ENCODE measurements at regions not wholly inside any gene's neighbourhood (a gene's known extent, or its start where the extent isn't known, plus 50 kb on each side); places are given as distances from the start of the nearest gene placed in this dataset.

DNA sequence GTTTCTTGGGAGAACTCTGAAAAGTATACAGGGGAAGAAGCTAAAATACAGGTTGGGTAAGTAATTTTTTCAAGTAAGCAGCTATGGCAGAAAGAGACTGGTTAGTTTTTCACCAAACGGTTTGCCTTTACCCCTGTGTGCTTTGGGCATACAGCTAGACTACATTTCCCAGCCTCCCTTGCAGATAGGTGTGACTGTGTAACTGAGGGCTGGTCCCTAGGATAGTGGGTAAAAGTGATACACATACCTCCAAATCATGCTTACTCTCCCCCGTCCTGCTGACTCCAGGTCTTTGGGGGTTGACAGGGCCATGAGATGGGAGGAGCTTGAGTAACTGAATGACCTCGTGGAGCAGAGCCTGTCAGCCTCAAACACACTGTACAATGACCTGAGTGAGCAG, 208.6 kb upstream of the GDNF start:
- Mint-ChIP-seq H3K4me1 (no peaks in the 10 kb centered on the region), H3K36me3 (ENCODE audit: low read depth) (no peaks in the 10 kb centered on the region), H3K27me3 (no peaks in the 10 kb centered on the region), H3K9me3 (no peaks in the 10 kb centered on the region), H3K27ac (no peak overlapping the region), H3K4me3 (no peak overlapping the region)
- ATAC-seq = no peak
- no peak for DNase-seq

DNA sequence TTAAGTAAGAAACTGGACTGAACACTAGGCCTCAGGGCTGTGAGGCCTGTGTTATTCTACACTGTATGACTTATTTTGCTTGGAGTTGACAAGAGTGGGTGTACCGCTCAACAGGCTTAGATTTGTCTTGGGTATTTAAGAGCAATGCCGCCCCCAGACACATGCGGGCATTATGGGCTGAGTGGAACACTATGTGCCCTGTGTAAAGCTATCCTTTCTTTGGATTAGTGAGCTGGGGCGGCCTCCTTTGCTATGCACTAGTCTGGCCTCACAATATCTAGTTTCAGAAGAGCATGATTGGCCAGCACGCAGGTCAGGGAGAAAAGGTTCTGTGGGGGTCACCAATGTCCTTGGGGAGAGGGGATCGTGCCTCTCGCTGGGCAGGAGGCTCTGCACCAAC, 206.3 kb upstream of the GDNF start:
- ATAC-seq = no peak
- no peaks in the 10 kb centered on the region for H3K36me3 Mint-ChIP-seq (ENCODE audit: low read depth)

DNA sequence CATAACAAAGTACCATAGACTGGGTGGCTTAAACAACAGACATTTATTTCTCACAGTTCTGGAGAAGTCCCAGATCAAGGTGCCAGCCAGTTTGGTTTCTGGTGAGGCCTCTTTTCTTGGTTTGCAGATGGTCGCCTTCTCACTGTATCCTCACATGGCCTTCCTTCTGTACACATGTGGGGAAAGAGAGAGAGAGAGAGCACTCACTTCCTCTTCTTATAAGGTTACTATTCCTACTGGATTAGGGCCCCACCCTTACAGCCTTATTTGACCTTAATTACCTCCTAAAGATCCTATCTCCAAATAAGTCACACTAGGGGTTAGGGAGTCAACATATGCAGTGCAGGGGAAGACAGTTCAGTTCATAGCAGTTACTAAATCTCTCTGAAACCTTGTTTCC, 205.6 kb upstream of the GDNF start:
- no peak for ATAC-seq
- no peak for DNase-seq
- Mint-ChIP-seq H3K27ac (no peak overlapping the region), H3K27me3 (peaks cover 2% of the 10 kb centered on the region), H3K4me1 (no peaks in the 10 kb centered on the region), H3K4me3 (no peak overlapping the region), H3K9me3 (no peaks in the 10 kb centered on the region), H3K36me3 (ENCODE audit: low read depth) (no peaks in the 10 kb centered on the region)

More for the DNA sequence above, 206.3 kb upstream of the GDNF start:
- peaks cover 2% of the 10 kb centered on the region for H3K27me3 Mint-ChIP-seq
- no peak for DNase-seq
- H3K9me3 Mint-ChIP-seq = no peaks in the 10 kb centered on the region
- H3K4me3 Mint-ChIP-seq = no peak overlapping the region
- H3K27ac Mint-ChIP-seq = no peak overlapping the region
- no peaks in the 10 kb centered on the region for H3K4me1 Mint-ChIP-seq

DNA sequence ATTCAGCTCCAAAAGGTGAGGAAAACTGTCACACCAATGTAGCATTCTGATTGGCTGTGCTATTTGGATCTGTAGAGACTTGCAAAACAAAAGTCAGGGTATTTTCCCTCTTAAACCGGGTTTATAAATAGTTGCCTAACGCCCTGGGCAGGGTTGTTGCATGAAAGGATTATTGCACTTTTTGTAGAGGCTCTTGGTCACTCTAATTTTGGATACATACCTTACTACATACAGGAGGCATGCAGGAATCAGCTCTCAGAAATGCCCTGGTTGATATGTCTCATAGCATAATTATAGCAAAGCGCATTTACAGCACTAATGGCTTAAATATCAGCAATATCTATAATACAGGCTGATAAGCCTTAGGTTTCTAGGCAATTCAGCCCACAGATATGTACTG, 200.0 kb upstream of the GDNF start:
- Mint-ChIP-seq H3K4me3 (no peak overlapping the region), H3K36me3 (ENCODE audit: low read depth) (no peaks in the 10 kb centered on the region)

DNA sequence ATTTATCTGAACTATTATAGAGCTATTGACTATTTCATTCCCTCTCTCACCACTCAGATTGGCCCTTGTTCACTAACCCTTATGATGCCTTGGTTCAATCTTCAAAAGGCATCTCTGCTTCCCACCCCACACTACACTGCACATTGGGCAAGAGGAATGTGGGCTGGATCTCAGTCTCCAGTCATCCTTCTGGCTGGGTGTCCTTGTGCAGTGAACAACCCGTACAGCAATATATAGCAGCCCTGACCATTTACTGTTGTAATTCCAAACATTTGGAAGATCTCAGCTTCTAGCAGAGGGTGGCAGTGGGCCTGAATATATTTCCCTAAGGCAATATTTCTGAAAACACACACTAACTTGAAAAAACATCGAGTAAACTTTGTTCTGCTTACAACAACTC, 199.2 kb upstream of the GDNF start:
- Mint-ChIP-seq H3K4me1 (no peaks in the 10 kb centered on the region), H3K27ac (no peak overlapping the region), H3K27me3 (peaks cover 3% of the 10 kb centered on the region), H3K36me3 (ENCODE audit: low read depth) (no peaks in the 10 kb centered on the region), H3K4me3 (no peak overlapping the region), H3K9me3 (no peaks in the 10 kb centered on the region)
- DNase-seq (no peak), ATAC-seq (no peak)

More for the DNA sequence above, 200.0 kb upstream of the GDNF start:
- Mint-ChIP-seq H3K9me3 (no peaks in the 10 kb centered on the region), H3K27ac (no peak overlapping the region), H3K27me3 (peaks cover 3% of the 10 kb centered on the region), H3K4me1 (no peaks in the 10 kb centered on the region)
- DNase-seq (no peak), ATAC-seq (no peak)

DNA sequence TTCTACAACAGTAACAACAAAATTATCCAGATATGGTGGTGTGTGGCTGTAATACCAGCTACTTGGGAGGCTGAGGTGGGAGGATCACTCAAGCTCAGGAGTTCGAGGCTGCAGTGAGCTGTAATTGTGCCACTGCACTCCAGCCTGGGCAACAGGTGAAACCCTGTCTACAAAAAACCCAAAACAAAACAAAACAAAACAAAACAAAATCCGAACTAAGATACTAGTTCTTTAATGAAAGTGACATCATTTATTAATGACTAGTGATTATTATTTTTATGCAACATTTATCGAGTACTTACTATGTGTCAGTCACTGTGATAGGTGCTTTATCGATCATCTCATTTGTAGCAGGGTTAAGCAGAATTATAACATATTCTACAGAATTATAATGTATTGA, 196.9 kb upstream of the GDNF start:
- Mint-ChIP-seq H3K4me1 (no peaks in the 10 kb centered on the region), H3K36me3 (ENCODE audit: low read depth) (no peaks in the 10 kb centered on the region), H3K9me3 (no peaks in the 10 kb centered on the region), H3K4me3 (no peak overlapping the region), H3K27ac (no peak overlapping the region), H3K27me3 (peaks cover 2% of the 10 kb centered on the region)
- DNase-seq (no peak), ATAC-seq (no peak)

DNA sequence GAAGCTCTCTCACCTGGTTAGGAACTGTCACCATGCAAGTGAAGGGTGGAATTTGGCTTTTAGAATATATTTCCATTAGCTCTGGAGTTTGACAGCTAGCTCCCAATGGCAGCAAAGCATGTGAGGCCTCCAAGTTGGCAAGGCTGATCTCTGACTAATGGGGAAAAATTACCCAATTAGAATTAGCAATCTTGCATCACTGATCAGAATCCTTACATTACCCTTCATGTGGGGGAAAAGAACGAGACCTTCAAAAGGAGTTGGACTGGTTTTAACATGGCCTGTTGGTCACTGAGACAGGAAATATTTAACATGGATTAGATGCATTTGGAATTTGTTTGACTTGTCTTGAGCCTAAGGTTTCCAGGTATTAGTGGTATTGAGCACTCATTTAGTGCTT, 192.3 kb upstream of the GDNF start:
- Mint-ChIP-seq H3K9me3 (no peaks in the 10 kb centered on the region), H3K4me1 (no peaks in the 10 kb centered on the region), H3K36me3 (ENCODE audit: low read depth) (no peaks in the 10 kb centered on the region), H3K27ac (no peak overlapping the region), H3K4me3 (no peak overlapping the region), H3K27me3 (peaks cover 2% of the 10 kb centered on the region)
- DNase-seq (no peak), ATAC-seq (no peak)

DNA sequence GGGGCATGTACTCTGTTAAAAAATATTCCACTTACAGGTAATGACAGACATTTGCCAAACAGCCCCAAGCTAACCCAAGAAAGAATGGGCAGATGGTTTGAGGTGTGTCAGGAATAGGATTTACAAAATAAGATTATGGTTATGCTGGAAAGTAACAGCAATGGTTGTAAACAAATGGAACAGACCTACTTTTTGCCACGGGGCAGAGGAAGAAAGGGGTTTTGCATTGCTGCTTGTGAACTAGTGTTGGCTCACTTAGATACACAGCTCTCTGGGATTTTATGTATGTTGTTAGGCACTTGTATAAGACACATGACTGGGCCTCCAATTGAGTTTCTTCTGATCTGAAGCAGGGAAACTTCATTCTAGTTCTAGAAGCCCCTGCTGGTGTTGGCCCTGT, 191.5 kb upstream of the GDNF start:
- Mint-ChIP-seq H3K36me3 (ENCODE audit: low read depth) (no peaks in the 10 kb centered on the region), H3K4me3 (no peak overlapping the region), H3K27ac (no peak overlapping the region), H3K27me3 (peaks cover 2% of the 10 kb centered on the region), H3K9me3 (no peaks in the 10 kb centered on the region), H3K4me1 (no peaks in the 10 kb centered on the region)
- DNase-seq (no peak), ATAC-seq (no peak)

DNA sequence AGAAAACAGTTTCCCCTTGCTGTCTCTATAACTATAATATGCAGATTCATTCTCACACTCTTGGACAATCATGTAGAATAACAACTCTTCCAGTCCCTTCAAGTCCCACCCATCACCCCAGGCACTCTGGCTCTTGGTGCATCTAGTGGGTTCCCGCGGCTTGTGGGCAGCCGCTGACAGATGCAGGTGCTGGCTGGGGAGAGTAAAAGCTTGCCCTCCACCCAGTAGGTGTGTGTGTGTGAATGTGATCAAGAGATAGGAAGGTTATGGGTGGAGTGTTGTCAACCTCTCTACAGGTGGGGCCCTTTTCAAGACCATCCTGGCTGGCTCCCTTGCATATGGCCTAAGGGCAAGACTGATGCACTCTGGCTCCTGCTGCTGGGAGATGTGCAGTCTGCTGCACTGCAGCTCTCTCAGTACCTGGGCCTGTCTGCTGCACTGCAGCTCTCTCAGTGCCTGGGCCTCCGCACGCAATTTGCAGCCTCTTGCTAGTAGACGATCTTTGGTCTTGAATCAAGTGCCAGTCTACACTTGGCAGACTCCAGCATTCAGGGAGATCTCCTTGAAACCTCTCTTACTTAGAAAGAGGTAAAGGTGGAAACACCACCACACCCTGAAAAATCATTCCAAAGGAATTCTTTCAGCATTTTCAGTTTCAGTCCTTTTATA, 189.7 kb upstream of the GDNF start:
- no peak overlapping the region for H3K4me3 Mint-ChIP-seq
- no peak overlapping the region for H3K27ac Mint-ChIP-seq
- DNase-seq = no peak
- no peaks in the 10 kb centered on the region for H3K27me3 Mint-ChIP-seq
- no peaks in the 10 kb centered on the region for H3K36me3 Mint-ChIP-seq (ENCODE audit: low read depth)
- H3K4me1 Mint-ChIP-seq = no peaks in the 10 kb centered on the region
- no peak for ATAC-seq
- no peaks in the 10 kb centered on the region for H3K9me3 Mint-ChIP-seq

DNA sequence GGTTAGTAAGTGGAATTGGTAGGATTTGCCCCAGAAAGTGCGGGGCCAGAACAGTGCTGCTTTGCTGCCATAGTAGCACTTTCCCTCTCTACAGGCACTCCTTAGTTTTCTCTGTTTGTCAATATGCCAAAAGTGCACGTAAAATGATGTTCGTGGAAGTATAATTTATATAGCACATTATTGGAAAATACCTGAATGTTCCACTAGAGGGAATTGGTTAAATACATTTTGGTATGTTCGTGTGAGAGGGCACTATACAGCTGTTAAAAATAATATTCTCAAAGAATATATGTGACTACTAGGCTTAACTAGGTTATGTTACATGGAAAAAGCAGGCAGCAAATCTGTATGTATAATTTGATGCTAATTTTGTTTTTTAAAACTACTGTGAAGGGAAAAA, 184.0 kb upstream of the GDNF start:
- DNase-seq (no peak), ATAC-seq (no peak)
- H3K9me3 Mint-ChIP-seq = no peaks in the 10 kb centered on the region
- H3K27me3 Mint-ChIP-seq = no peaks in the 10 kb centered on the region
- no peak overlapping the region for H3K27ac Mint-ChIP-seq
- no peaks in the 10 kb centered on the region for H3K4me1 Mint-ChIP-seq
- H3K4me3 Mint-ChIP-seq = no peak overlapping the region
- no peaks in the 10 kb centered on the region for H3K36me3 Mint-ChIP-seq (ENCODE audit: low read depth)

DNA sequence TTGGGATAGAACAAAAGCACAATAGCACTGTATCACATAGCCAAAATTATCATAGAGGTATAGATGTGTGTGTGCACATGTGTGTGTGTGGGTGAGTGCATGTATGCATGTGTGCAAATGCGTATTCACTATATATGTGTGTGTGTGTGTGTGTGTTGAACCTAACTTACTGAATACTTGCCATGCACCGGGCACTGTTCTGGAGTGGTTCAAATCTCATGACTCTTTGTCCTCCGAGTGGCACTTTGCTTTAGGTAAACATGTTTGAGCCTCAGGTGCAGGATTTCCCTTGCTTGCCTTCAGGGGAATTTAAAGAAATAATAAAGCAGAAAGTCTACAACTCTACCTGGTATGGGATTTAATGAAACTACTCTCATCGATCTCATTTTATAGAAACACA, 183.5 kb upstream of the GDNF start:
- no peaks in the 10 kb centered on the region for H3K9me3 Mint-ChIP-seq

DNA sequence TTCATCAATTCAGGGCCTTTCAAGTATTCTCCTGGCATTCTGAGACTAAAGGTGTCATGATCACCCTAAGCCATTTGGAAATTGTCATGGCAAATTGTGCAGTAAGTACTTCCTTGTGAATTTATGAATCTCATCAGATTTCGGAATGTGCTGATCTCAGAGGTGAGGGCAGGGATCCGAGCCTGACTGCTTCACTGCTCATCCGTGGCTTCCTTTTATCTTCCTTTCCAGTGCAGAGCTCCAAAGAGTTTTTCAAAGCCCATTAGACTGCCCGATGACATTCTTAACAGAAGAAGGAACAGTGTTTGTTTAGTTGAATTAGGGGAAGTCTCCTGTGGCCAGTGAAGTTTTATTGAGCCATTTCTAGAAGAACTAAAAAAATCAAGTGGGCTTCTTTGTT, 182.8 kb upstream of the GDNF start:
- Mint-ChIP-seq H3K27me3 (no peaks in the 10 kb centered on the region), H3K4me1 (no peaks in the 10 kb centered on the region), H3K27ac (no peak overlapping the region), H3K4me3 (no peak overlapping the region), H3K36me3 (ENCODE audit: low read depth) (no peaks in the 10 kb centered on the region), H3K9me3 (no peaks in the 10 kb centered on the region)
- ATAC-seq (no peak), DNase-seq (no peak)

More for the DNA sequence above, 183.5 kb upstream of the GDNF start:
- no peaks in the 10 kb centered on the region for H3K36me3 Mint-ChIP-seq (ENCODE audit: low read depth)
- DNase-seq (no peak), ATAC-seq (no peak)
- H3K4me3 Mint-ChIP-seq = no peak overlapping the region
- no peaks in the 10 kb centered on the region for H3K4me1 Mint-ChIP-seq
- no peaks in the 10 kb centered on the region for H3K27me3 Mint-ChIP-seq
- no peak overlapping the region for H3K27ac Mint-ChIP-seq

DNA sequence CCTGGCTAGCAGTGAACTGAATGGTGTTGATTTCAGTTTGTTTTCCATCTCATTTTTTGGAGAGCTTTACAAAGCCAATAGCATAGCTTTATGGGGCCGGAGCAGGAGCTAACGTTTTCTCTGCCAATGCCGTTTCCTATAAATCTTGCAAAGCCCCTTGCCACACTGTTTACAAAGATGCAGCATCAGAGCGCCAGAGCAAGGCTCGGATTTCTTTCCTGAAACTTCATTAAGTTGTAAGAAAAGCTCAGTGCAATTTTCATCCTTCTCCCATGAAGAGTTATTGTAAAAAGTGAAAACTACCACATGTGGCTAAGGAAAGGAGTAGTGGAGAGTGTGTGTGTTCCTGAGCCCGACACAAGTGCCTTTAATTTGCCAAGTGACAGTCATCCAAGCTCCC, 178.2 kb upstream of the GDNF start:
- no peaks in the 10 kb centered on the region for H3K9me3 Mint-ChIP-seq
- DNase-seq = no peak
- H3K4me1 Mint-ChIP-seq = no peaks in the 10 kb centered on the region
- H3K27me3 Mint-ChIP-seq = no peaks in the 10 kb centered on the region
- H3K4me3 Mint-ChIP-seq = no peak overlapping the region
- no peaks in the 10 kb centered on the region for H3K36me3 Mint-ChIP-seq (ENCODE audit: low read depth)
- ATAC-seq = no peak
- no peak overlapping the region for H3K27ac Mint-ChIP-seq

DNA sequence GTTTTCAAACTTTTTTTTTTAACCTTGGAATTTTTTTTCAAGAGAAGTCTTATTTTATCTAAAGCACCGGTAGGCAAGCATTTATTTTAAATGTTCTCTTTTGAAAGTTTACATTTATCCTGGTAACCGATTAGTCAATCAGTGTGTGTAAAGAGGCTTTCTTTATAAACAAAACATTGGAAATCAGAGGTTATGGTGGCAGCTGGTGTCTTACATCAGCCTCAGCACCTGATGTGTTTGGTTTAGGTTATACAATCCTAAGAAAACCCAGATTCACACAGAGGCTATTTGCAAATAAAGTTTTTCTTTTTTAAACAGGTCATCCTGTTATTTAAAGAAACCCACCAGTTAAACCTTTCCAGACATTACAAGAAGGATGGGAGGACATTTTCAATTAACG, 173.3 kb upstream of the GDNF start:
- H3K9me3 Mint-ChIP-seq = no peaks in the 10 kb centered on the region
- ATAC-seq (no peak), DNase-seq (no peak)
- no peaks in the 10 kb centered on the region for H3K36me3 Mint-ChIP-seq (ENCODE audit: low read depth)
- H3K4me3 Mint-ChIP-seq = no peak overlapping the region
- no peaks in the 10 kb centered on the region for H3K27me3 Mint-ChIP-seq
- no peaks in the 10 kb centered on the region for H3K4me1 Mint-ChIP-seq
- H3K27ac Mint-ChIP-seq = no peak overlapping the region

DNA sequence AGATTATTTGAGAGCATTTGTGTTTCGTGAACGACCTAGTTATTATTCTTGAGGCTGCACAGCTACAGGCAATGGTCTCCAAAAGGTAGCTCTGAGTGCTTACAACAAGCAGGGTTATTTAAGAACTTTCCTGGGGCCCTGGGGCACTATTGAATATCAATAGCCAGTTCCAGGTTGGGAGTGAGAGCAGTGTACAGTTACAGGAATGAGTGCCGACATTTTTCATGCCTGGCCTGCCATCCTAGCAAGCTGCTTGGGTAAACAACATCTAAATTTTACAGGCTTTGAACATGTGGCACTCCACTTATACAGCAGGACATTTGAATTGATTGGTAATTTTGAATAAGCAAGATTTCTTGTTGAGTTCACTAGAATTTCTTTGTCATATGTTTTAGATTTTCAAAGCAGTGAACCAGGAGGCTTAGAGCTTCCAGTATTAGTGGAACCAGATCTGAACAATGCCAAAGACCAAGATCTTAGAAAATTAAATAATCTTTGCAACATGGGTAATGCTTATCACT, 171.9 kb upstream of the GDNF start:
- ATAC-seq = no peak

More for the DNA sequence above, 171.9 kb upstream of the GDNF start:
- Mint-ChIP-seq H3K27me3 (no peaks in the 10 kb centered on the region), H3K9me3 (no peaks in the 10 kb centered on the region), H3K4me1 (no peaks in the 10 kb centered on the region), H3K27ac (no peak overlapping the region), H3K4me3 (no peak overlapping the region), H3K36me3 (ENCODE audit: low read depth) (no peaks in the 10 kb centered on the region)
- no peak for DNase-seq
